Posterior cingulate gyrus (tissue), 11 donors: ENCODE measurements at regions not wholly inside any gene's neighbourhood (a gene's known extent, or its start where the extent isn't known, plus 50 kb on each side); places are given as distances from the start of the nearest gene placed in this dataset.
A peak's percentile ranks its signal among the peaks of the same experiment; 100 is the strongest.

Experiments
- DNase-seq, 10 donors: peaks; one replicate each; pipeline versions ENCODE4 v3.0.0 to v3.0.0-alpha.2; 2020 to 2021; ENCODE audit warnings: mixed read lengths in 3 of 10
- intact Hi-C: fragments of 100-400 bp; cut with DNase I; formaldehyde crosslinking; loops from one replicate; pipeline ENCODE4 v1.15.1; 2023

DNA sequence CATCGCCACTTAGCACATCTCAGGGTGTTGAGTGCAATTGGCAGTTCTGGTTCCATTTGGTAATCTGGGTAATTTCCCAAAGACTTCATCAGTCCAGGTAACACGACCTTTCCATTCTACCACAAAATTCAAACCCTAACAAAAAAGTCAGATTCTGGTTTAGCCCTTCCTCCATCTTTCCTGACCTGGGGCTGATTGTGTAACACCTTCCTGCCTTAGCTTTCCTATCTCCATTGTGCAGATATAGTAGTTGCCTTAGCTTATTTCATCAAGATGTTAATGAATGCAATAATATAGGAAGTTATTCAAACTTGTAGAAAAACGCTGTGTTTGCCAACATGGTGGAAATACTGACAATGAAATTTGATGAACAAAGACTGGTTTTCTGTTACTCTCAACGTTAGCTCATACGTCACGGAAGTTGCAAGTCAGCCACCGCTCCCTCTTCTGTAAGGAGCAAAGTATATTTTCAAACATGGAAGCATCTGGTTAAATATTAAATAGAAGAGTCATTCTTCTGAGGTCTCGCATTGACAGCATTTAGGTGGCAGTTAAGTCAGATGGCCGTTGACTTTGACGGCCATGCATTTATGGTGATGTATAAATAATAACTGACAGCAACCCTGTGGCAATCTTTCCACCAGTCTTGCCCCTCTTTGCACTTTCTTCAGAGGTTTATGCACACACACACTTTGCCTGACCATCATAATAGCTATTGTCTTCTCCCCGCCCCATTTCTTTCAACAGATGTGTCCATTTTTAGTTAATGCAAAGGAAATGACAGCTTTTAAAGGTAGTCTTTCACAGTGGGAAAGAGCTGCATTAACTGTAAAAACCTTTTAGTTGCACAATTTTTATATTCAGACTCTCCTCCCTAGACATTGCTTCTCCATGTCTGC lies 205.1 kb upstream of the BMPER start:
- no peak for DNase-seq
- intact Hi-C loops = no loop called here

DNA sequence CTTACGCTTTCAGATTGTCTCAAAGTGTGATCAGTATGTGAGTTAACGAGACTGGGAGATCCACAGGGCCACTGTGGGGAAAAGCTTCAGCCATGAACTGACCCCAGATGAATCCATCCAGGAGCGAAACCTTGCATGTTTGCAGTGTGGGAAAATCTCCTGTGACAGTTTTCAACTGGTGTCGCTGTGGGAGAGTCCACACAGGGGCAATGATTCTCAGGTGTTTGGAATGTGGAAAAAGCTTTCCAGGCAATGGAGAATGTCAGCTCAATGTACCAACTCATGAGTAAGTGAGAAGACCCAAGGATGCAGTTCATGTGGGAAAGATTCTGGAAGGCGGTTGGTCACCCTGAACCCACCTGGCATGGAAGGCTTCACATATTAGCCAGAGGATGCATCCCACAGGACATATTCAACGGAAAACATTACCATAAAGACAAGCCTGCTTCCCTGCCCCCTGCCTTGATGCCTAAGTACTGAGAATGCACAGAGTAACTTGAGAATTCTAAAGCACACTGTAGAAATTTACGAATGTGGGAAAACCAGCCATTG lies 204.1 kb upstream of the BMPER start:
- intact Hi-C loops = no loop called here
- DNase-seq = no peak

DNA sequence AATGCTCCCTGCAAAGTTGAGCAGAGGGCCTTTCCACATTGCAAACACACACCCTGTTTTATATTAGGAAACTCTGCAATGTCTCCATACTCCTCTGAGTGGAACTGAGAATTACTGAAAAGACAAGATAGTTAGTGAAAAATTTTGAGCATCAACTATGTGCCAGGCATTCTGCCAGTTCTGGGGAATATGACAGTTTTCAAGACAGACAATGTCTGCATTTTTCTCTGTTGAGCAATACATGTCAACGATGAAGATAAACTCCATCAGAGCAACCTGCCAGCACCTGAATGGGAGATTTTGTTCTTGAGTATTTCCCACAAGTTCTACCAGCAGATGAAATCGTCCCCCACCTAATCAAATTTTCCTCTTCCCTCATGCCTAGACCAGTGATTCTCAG lies 203.4 kb upstream of the BMPER start:
- DNase-seq = no peak
- intact Hi-C loops = no loop called here

DNA sequence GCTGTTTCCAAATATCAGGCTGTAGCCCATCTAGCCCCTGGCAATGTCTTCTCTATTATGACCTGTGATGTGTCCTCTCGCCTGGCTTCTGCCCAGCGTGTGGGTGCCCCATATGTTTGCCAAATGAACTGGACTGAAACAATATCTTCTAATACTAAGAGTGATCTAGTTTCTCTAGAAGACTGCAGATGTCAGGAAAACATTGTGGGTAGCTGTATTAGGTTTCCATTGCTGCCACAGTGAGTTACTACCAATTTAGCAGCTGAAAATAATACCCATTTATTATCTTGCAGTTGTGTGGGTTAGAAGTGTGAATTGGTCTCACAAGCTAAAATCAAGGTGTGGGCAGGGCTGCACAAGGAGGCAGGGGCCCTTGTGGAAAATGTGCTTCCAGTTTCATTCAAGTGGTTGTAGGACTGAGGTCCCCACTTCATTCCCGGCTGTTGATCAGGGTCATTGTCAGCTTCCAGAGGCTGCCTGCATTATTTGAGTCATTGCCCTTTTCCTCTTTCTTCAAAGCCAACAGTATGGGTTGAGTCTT lies 202.8 kb upstream of the BMPER start:
- intact Hi-C loops = no loop called here
- no peak for DNase-seq

DNA sequence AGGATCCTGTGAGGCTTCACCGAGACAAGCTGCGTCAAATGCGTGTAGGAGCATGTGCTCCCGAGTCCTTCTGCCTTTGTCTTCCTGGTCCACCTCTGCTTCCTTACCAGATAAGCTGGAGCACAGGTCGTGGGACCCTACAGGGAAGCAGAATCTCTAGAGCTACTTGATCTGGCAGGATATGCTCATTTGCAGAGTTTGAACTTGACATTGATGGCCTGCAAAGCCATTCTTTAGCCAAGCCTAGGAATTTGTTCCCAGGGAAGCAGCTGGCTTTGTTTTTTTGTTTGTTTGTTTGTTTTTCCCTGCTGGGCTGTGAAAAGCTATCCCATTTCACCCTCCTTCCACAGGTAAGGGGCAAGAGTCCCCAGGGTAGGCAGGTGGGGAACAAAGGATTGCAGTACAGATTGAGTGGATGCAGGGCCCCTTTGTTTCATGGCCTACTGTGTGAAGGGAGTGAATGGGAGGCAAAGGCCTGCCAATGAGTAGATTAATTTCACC lies 200.0 kb upstream of the BMPER start:
- DNase-seq = no peak
- intact Hi-C loops = no loop called here

DNA sequence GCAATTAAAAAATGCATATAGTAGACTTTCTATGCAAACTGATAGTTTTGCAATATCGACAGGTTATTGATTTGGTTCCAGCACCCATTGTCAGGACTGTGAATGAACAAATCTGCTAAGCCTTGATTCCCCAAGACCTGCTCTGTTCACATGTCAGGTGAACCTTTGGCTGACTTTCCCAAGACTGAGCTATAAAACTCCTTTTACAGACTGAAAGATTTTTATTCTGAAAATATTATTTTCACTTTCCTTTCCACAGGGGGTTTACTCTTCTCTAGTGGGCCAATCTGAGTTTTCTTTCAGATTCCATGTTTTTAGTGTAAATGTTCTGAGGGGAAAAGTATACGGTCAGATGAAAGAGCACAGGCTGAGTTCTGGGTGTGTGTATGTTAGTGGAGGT lies 199.2 kb upstream of the BMPER start:
- intact Hi-C loops = no loop called here
- no peak for DNase-seq

DNA sequence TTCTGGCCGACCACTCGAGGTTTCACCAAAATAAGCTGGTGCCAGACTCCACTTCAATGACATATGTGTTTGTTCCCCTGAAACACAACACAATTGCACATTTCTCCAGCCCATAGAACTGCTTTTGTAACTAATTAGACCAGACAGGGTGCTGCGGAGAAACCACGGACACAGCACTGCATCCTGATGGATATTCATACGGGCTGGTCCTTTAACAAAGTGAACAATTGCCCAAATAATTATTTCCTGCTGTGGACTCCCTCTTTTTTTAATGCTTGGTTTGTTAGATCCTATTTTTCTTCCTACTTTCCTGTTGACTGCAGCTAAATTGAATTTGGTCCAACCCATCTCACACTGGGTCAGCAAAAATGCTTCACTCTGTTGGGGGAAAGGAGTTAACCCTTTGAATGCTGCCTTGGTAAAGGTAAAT lies 198.6 kb upstream of the BMPER start:
- intact Hi-C loops = no loop called here
- no peak for DNase-seq

DNA sequence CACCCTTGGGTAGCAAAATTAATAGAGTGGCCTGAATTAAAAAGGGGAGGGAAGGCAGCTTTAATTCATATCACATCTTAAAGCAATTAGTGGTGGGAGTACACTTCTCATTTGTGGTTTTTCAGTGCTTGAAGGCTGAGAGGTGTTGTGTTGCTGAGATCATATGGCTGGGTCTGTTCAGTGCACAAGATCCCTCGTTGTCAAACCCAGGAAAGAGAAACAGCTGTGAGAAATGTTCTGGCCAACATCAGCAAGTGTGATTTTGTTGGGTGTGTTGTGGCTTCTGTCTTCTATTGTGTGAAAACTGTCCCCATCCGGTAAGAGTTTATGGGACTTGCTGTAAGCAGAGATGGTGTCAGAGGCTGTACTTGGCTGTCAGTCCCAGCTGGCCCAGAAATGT lies 197.9 kb upstream of the BMPER start:
- intact Hi-C loops = no loop called here
- DNase-seq = no peak

DNA sequence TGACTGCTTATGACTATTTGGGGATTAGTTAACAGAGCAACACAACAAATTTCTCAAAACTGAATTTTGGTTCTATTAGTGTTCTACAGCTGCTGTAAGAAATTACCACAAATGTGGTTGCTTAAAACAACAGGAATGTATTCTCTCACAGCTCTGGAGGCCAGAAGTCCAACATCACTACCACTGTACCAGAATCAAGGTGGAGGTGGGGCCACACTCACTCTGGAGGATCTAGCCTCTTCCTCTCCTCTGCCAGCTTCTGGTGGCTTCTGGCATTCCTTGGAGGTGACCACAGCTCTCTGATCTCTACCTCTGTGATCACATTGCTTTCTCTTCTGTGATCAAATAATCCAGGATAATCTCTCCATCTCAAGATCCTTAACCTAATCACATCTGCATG lies 194.7 kb upstream of the BMPER start:
- intact Hi-C loops = no loop called here
- no peak for DNase-seq

DNA sequence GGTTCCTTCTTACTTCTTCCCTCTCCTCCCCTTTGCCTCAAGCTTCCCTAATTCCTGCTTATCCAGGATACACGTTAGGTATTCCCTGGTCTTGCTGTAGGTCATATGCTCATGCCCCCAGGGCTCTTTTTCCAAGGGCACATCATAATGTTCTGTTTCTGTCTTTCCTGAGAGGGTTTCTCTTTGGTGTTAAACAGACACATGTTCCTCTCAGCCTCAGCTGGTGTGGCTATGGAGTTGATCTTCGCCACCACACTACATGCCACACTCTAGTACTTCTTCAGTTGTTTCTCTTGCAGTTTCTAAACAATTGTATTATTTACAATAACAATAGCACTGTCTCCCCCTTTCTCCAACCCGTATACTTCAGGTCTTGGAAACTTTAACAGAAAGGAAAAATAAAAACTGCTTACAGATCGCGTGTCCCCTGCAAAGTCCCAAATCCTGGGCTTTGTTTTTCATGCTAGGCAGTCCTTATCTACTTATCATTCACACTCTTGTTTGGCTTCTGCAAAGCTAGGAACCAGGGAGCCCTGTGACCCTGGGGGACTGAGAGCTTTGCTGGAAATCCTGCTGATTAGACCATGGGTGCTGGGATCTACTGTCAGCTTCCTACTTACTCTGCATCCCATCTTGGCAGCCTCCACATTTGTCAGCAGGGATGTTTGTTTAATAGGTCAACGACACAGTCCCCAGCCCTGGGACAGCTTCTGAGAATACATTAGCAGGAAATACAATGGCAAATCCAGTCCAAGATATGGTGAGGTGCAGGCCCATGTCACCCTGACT lies 193.9 kb upstream of the BMPER start:
- intact Hi-C loops = no loop called here
- DNase-seq = no peak

DNA sequence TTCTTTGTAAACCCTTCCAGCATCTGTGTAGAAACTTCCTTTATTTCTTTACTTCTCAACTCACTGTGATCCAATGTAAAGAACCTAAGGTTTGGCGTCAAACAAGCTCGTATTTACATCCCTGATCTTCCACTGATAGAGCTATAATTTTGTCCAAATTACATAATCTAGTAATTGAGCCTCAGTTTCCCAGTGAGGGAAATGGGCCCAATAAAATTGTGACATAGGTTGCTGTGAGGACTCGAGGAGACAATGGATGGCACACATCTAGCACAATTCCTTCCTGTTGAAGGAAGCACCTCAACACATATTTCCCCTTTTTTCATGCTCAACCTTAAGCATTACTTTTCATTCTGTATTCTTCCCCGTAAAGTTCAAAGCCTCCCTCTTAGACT lies 193.3 kb upstream of the BMPER start:
- intact Hi-C loops = no loop called here

DNA sequence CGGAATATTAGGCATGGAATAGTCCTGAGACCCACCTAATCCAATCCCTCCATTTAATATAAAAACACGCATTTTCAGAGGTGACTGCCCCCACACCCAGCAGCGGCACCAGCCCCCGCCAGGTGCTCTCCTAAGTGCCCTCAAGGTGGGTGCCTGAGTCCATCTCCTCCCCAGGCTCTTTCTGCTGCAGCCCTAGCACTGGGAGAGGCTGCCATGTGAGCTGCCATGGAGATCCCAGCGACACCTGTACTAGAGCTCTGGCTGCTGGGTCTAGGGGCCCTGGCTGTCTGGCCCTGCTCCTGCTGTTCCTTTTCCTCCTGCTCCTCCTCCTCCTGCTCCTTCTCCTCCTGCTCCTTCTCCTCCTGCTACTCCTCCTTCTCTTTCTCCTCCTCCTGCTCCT lies 191.1 kb upstream of the BMPER start:
- no peak for DNase-seq
- intact Hi-C loops = no loop called here

More for the DNA sequence above, 193.3 kb upstream of the BMPER start:
- no peak for DNase-seq

DNA sequence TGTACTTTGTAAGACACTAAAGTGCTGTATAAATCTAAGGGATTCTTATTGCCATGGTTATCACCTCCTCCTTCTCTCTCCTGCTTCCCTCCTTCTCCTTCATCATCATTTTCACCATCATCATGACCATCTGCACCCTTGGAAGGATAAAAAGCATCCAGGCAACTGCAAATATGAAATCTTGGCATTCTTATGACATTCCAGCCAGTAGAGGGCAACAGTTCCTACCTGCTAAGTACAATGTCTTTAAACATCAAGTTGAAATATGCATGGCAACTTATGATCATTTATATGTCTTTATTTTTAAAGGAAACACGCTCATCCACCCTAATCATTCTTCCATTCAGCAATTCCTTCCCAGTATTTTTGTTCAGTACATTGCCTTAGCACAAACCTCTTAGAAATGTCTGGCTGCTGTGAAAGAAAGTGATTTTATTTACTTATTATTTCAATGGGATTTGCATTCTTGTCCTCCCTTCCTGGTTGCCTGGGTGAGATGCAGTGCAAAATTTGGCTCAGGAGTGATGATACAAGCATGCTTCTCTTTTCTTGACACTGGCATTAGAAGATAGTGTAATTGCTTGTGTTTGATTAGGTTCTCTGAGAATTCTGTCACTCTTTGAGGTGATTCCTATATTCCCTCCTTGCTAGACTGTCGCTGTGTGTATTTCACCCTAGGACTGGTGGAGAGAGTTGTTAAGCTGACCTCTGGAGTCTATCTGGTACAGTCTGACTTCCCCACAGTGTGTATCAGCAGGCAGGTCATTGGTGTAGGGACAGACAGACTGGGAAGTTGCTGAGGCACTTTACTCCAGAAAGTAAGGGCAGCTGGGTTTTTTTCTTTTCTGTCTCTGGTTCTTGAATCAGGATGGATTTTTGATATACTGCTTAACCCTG lies 188.5 kb upstream of the BMPER start:
- intact Hi-C loops = no loop called here
- DNase-seq = no peak

DNA sequence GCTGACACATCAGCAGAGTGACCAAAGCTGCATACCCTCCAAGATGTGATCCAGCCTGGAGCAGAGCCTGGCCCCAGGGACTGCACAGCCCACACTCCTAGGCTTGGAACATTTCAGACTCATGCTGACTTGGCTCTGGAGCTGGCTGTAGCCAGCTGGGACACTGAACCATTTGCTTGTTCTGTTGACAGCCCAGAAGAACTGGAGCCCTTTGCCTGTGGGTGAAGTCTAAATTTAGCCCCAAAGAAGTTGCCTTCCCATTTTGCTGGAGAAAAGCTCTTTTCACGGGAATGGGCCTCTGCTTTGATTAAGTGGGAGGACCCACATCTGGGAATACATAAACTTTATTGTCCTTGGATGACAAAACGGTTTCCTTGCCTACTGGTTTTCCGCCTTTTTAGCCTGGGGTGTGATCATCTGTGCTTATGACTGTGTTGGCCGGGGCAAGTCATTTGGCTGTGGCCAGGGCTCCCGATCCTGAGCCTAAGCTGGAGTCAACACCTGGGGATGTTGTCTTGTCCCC lies 186.2 kb upstream of the BMPER start:
- intact Hi-C loops = no loop called here
- peak in 4 of 10 donors; percentile 6 to 86 (median 43) for DNase-seq

DNA sequence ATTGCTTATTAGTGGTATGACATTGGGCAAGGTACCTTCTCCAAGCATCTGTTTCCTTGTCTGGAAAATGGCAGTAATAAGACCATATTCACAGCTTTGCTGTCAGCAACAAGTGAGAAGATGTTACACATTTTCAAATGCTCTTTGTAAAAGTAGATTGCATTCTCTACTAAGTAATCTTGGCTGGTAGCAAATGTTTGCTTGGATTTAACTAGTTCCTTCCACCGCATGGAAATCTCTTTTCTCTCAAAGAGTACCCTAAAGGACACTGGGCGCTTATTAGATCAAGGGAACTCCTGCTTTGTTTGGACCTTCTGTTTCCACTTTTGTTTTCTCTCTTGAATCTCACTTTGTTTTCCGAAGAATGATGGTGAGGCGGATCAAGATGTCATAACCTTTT lies 185.2 kb upstream of the BMPER start:
- DNase-seq = no peak
- intact Hi-C loops = no loop called here

DNA sequence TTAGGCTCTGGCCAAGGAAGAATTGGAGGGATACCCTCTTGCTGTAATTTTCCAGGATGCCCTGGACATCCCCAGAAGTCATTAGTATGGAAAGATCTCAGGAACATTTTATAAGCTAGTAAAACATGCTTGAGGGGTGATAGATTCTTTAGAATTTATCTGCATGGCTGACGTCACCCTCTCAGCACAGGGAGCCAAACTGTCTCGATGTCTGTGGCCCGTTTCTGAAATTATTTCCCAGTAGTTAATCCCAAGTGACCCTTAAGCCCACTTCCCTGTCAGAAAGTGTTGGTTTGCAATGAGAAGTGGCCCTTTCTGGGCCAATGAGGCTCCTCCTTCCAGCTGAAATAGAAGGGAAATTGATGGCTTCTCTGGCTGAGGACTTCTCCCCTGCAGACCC lies 184.5 kb upstream of the BMPER start:
- intact Hi-C loops = no loop called here
- DNase-seq = no peak

DNA sequence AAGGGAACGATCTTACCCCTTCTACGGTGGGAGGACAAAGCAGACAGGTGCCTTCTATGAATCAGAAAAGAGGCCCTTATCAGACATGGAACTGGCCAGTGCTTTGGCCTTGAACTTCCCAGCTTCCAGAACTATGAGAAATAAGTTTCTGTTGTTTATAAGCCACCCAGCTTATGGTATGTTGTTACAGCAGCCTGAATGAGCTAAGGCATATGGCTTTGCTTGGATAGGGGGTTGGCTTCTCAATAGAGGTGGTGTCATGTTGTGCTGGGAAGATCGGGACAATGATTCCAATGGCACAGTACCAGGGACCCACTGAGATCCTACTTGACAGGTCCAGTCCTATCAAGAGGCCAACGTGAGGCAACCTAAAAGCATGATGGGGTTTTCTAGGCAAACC lies 183.4 kb upstream of the BMPER start:
- intact Hi-C loops = no loop called here
- no peak for DNase-seq

DNA sequence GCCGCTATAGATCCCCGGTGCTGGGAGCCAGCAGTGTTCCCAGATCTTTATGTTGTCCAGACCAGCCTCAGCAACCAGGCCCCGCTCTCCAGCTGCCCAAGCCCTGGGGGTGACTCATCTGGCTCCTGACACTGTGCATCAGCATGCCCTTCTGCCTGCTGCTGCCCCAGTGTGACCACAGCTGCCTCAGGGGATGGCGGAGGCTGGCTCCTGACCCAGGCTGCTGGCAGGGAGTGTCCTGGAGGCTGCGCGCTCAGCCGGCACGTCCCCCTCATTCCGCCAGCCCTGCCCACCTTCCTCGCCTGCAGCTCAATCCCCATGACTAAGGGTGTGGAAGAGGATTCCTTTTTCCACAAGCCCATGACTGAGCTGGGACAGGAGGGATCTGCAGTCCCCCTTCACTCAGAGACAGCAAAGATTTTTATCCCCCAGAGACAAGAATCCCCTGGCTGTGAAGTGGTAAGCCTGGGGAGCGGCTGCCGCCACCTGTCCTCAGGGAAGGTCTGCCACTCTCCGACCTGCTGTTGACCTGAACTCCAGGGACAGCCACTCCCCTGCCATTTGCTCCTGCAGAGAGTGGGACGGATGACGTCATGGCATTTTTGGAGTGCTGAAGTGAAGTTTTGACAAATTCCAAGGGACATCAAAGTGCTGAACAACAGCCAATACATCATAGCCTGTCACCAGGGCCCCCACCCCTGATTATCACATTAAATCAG lies 182.8 kb upstream of the BMPER start:
- intact Hi-C loops = no loop called here
- peak in 4 of 10 donors; percentile 19 to 89 (median 32) for DNase-seq

DNA sequence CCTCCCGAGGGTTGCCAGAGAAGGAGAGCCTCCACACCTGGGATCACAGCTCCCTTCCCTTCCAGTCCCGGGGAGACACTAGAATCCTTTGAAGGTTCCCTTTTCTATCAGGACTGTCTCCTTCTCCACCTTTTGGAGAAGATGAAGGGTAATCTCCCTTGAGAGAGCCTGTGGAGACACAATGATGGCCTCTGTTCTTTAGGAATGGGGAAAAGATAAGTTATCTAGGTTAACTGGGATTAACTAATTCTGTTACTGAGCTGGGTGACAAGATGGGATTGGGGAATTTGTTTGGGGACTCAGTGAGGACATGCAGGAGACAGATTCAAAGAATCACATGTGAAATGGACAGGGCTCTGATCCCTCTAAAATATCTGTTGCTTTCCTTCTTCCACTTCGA lies 181.1 kb upstream of the BMPER start:
- intact Hi-C loops = no loop called here

More for the DNA sequence above, 181.1 kb upstream of the BMPER start:
- no peak for DNase-seq
